ENCODE measurements at regions not wholly inside any gene's neighbourhood (a gene's known extent, or its start where the extent isn't known, plus 50 kb on each side); places are given as distances from the start of the nearest gene placed in this dataset.

DNA sequence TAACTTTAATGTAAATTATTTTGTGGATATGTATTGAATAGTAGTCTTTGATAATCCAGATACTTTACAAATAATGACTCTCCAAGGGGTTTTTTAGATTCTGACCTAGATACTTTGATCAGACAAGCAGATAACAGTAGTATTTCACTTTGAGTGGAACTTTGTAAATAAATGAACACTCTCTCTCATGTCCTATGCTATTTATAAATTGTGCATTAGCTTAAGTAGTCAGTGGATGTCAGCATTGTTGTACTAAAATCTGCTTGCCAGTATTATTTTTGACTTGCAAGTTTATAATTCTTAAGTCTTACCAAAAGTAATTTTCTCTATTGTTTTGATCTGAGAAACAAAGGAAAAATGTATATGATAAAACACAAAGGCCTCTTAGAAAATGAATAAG, 1113.1 kb upstream of the NRXN1 start:
- no peak for ATAC-seq
- Histone ChIP-seq H3K4me3 (no peak overlapping the region), H3K27ac (no peak overlapping the region), H3K4me1 (no peaks in the 10 kb centered on the region), H3K36me3 (no peaks in the 10 kb centered on the region), H3K27me3 (no peaks in the 10 kb centered on the region), H3K9me3 (no peaks in the 10 kb centered on the region)
- TF ChIP-seq, protein P1, sequence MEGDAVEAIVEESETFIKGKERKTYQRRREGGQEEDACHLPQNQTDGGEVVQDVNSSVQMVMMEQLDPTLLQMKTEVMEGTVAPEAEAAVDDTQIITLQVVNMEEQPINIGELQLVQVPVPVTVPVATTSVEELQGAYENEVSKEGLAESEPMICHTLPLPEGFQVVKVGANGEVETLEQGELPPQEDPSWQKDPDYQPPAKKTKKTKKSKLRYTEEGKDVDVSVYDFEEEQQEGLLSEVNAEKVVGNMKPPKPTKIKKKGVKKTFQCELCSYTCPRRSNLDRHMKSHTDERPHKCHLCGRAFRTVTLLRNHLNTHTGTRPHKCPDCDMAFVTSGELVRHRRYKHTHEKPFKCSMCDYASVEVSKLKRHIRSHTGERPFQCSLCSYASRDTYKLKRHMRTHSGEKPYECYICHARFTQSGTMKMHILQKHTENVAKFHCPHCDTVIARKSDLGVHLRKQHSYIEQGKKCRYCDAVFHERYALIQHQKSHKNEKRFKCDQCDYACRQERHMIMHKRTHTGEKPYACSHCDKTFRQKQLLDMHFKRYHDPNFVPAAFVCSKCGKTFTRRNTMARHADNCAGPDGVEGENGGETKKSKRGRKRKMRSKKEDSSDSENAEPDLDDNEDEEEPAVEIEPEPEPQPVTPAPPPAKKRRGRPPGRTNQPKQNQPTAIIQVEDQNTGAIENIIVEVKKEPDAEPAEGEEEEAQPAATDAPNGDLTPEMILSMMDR (IDR thresholded peaks at IDR 0.05): no peak
- TF ChIP-seq POLR2AphosphoS5 (IDR thresholded peaks at IDR 0.05) (no peak), POLR2A (IDR thresholded peaks at IDR 0.05) (no peak), EP300 (IDR thresholded peaks at IDR 0.05) (no peak)

GRCh38 chr2:52144590-52144989, 1112.7 kb upstream of the NRXN1 start:
- no peak for ATAC-seq
- Histone ChIP-seq H3K36me3 (no peaks in the 10 kb centered on the region), H3K27me3 (no peaks in the 10 kb centered on the region), H3K9me3 (no peaks in the 10 kb centered on the region), H3K4me1 (no peaks in the 10 kb centered on the region), H3K27ac (no peak overlapping the region), H3K4me3 (no peak overlapping the region)
- WGBS, 2 donors (ENCODE audit: low coverage in 1 of 2): 71 to 88% methylated on average over 4 of the region's 4 CpGs
- TF ChIP-seq, protein P1 (IDR thresholded peaks at IDR 0.05): no peak
- TF ChIP-seq POLR2AphosphoS5 (IDR thresholded peaks at IDR 0.05) (no peak), EP300 (IDR thresholded peaks at IDR 0.05) (no peak), POLR2A (IDR thresholded peaks at IDR 0.05) (no peak)

DNA sequence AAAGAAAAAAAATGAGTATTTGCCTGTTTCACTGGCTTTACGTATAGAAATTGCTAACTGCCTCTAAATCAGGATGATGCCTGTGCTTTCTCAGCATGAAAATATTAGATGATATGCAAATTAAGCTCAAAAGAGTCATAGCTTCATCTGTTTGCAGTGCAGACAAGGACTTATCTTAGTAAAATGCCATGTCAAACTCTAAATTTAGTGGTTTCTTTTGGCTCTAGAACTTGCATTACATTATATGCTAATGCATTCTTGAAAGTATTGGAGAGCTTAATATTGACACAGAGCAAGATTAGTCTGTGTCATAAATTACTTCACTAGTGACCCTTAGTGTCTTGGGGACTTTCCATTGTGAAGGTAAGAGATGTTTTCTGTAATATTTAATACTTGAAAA, 1109.1 kb upstream of the NRXN1 start:
- Histone ChIP-seq H3K4me3 (no peak overlapping the region), H3K36me3 (no peaks in the 10 kb centered on the region), H3K4me1 (no peaks in the 10 kb centered on the region), H3K27me3 (no peaks in the 10 kb centered on the region), H3K9me3 (no peaks in the 10 kb centered on the region), H3K27ac (no peak overlapping the region)
- no peak for TF ChIP-seq POLR2A (IDR thresholded peaks at IDR 0.05)
- TF ChIP-seq, protein P1 (IDR thresholded peaks at IDR 0.05): no peak
- TF ChIP-seq POLR2AphosphoS5 (IDR thresholded peaks at IDR 0.05): no peak
- TF ChIP-seq EP300 (IDR thresholded peaks at IDR 0.05): no peak
- WGBS, 2 donors (ENCODE audit: low coverage in 1 of 2): 57 to 71% methylated on average over 1 of the region's 1 CpG
- no peak for ATAC-seq

DNA sequence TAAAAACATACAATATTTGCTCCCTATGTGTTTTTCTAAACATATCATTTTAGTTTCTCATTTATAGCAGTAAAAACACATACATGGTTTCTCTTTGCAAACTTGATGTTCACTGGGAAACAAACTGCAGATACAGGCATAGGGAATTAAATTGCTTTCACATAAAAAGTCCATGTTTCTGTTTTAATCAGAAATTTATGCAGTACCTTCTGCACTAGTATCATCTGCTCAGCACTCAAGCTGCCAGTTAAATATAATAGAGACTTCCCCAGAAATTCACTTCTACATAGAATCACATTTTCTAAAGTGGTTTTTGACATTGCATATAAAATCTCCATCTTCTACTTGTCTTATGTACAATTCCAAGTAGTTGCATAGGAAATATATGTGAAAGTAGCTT, 1107.3 kb upstream of the NRXN1 start:
- Histone ChIP-seq H3K4me3 (no peak overlapping the region), H3K27ac (no peak overlapping the region), H3K4me1 (no peaks in the 10 kb centered on the region), H3K36me3 (no peaks in the 10 kb centered on the region), H3K9me3 (no peaks in the 10 kb centered on the region), H3K27me3 (no peaks in the 10 kb centered on the region)
- TF ChIP-seq POLR2AphosphoS5 (IDR thresholded peaks at IDR 0.05) (no peak), EP300 (IDR thresholded peaks at IDR 0.05) (no peak), POLR2A (IDR thresholded peaks at IDR 0.05) (no peak)
- TF ChIP-seq, protein P1 (IDR thresholded peaks at IDR 0.05): no peak
- no peak for ATAC-seq

DNA sequence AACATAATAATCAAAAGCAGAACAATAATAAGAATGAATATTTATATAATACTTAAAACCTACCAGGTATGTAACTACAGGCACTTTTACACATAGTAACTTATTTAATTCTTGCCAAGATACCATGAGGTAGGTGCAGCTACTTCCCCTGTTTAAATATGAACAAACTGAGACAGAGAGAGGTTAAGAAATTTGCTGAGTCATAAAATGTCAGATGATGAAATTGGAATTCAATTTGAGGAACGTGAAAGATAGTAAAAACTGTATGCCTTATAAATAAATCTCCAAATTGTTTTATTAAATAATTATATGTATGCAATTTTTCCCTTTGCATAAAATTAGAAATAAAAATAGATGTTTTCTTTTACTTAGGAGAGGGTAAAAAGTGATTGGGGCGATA, 1103.3 kb upstream of the NRXN1 start:
- no peak for ATAC-seq
- TF ChIP-seq, protein P1 (IDR thresholded peaks at IDR 0.05): no peak
- no peak for TF ChIP-seq POLR2A (IDR thresholded peaks at IDR 0.05)
- no peak for TF ChIP-seq POLR2AphosphoS5 (IDR thresholded peaks at IDR 0.05)
- 69 to 80% methylated on average over 2 of the region's 2 CpGs for WGBS, 2 donors (ENCODE audit: low coverage in 1 of 2)
- H3K36me3 ChIP-seq: no peaks in the 10 kb centered on the region
- no peaks in the 10 kb centered on the region for H3K9me3 ChIP-seq
- H3K4me1 ChIP-seq: no peaks in the 10 kb centered on the region
- H3K4me3 ChIP-seq: no peak overlapping the region
- H3K27me3 ChIP-seq: no peaks in the 10 kb centered on the region
- no peak overlapping the region for H3K27ac ChIP-seq
